Panc1 (cell line): ENCODE measurements at regions not wholly inside any gene's neighbourhood (a gene's known extent, or its start where the extent isn't known, plus 50 kb on each side); places are given as distances from the start of the nearest gene placed in this dataset.

ENCODE experiments used
- ATAC-seq: fragments of 200-7000 bp; cut with Tn5 transposase; 2 replicates; pipeline ENCODE4 v1.9.1; 2020; ENCODE audit warnings: mild to moderate bottlenecking, moderate library complexity
- BruUV-seq: library from RNA; stranded (reverse); fragments of 400-500 nt; replicated peaks from 2 replicates; lab custom pipeline; 2021; lab: Mats Ljungman, UMichigan
- CTCF ChIA-PET: fragments of 300-600 bp; sonication (Branson Sonifier 250); formaldehyde crosslinking; loops from one replicate; lab custom pipeline; 2022; ENCODE audit warnings: antibody characterized with exemption; lab: Charles Lee
- POLR2A ChIA-PET: fragments of 300-600 bp; sonication (Branson Sonifier 250); formaldehyde crosslinking; loops from one replicate; lab custom pipeline; 2022; ENCODE audit warnings: antibody characterized with exemption; lab: Charles Lee
- DNase-seq: peaks from one replicate; pipeline ENCODE4 v3.0.0-alpha.2; 2010; ENCODE audit warnings: low read depth, low spot score
- H3K27ac ChIP-seq: 2 replicates; pipeline ENCODE4 v1.5.1; 2011; ENCODE audit warnings: mild to moderate bottlenecking, low read length, inconsistent platforms
- H3K27me3 ChIP-seq: fragments of 200-500 bp; sonication (Bioruptor generic); 2 replicates; pipeline ENCODE4 v1.6.0; 2014; ENCODE audit warnings: low read length, inconsistent platforms; ENCODE audit not compliant: control insufficient read depth, insufficient read depth
- H3K36me3 ChIP-seq: fragments of 200-500 bp; sonication (Bioruptor generic); 2 replicates; pipeline ENCODE4 v1.5.1; 2014; ENCODE audit warnings: inconsistent platforms, mild to moderate bottlenecking, low read length, moderate library complexity; ENCODE audit not compliant: control insufficient read depth, insufficient read depth
- H3K4me1 ChIP-seq: 2 replicates; pipeline ENCODE4 v1.5.1; 2011; ENCODE audit warnings: inconsistent platforms, mild to moderate bottlenecking, low read length, moderate library complexity; ENCODE audit not compliant: control insufficient read depth, insufficient read depth
- H3K4me3 ChIP-seq, 2 experiments: 2 replicates each; pipeline ENCODE4 v1.5.1; 2011 to 2012; ENCODE audit warnings: low read depth in 2 of 2, low read length in 2 of 2, mild to moderate bottlenecking in 2 of 2, inconsistent platforms in 1 of 2, moderate library complexity in 1 of 2
- H3K9me3 ChIP-seq: fragments of 200-500 bp; sonication (Bioruptor generic); 2 replicates; pipeline ENCODE4 v1.5.1; 2014; ENCODE audit warnings: low read depth, mild to moderate bottlenecking, inconsistent platforms, low read length, moderate library complexity; ENCODE audit not compliant: control insufficient read depth, insufficient read depth
- CTCF ChIP-seq: fragments of 450-650 bp; IDR thresholded peaks from 2 replicates; pipeline ENCODE4 v1.5.1; 2017; ENCODE audit warnings: mild to moderate bottlenecking
- POLR2AphosphoS5 ChIP-seq: IDR thresholded peaks from 2 replicates; pipeline ENCODE4 v1.6.1; 2012; ENCODE audit warnings: mild to moderate bottlenecking, low read depth, low read length, moderate library complexity
- REST ChIP-seq, 2 experiments: IDR thresholded peaks; 2 replicates each; pipeline ENCODE4 v1.6.1; 2011 to 2012; ENCODE audit warnings: low read depth in 2 of 2, control low read depth in 1 of 2, low read length in 1 of 2, mild to moderate bottlenecking in 1 of 2, moderate library complexity in 1 of 2; ENCODE audit not compliant: insufficient read depth in 1 of 2
- SIN3A ChIP-seq: IDR thresholded peaks from 2 replicates; pipeline ENCODE4 v1.6.1; 2012; ENCODE audit warnings: low read depth, mild to moderate bottlenecking, low read length, moderate library complexity, borderline replicate concordance; ENCODE audit not compliant: insufficient read depth
- TCF7L2 ChIP-seq: IDR thresholded peaks from 2 replicates; pipeline ENCODE4 v1.6.1; 2011; ENCODE audit warnings: mild to moderate bottlenecking, low read depth, low read length, inconsistent platforms
- in situ Hi-C: cut with HindIII; loops from 2 replicates; pipeline ENCODE4 v1.10.0; 2016; ENCODE audit warnings: low sequenced_read_pairs, low pct_unique_long_range_greater_than_20kb
- intact Hi-C: fragments of 100-400 bp; cut with micrococcal nuclease; formaldehyde crosslinking; loops from one replicate; pipeline ENCODE4 v1.10.0; 2022; ENCODE audit not compliant: unreplicated experiment

GRCh38 chr12:42996869-42997431 is 407.4 kb upstream of the PRICKLE1 start:
- Histone ChIP-seq H3K4me3 (no peak overlapping the region), H3K9me3 (no peaks in the 10 kb centered on the region), H3K27me3 (no peaks in the 10 kb centered on the region), H3K4me1 (no peaks in the 10 kb centered on the region), H3K36me3 (no peaks in the 10 kb centered on the region), H3K27ac (no peak overlapping the region)
- no TSS peak for BruUV-seq
- in situ Hi-C loops, result no loop called here
- ATAC-seq (no peak), DNase-seq (no peak)
- CTCF ChIA-PET, result no interaction called here
- POLR2A ChIA-PET, result no interaction called here
- intact Hi-C loops, result no loop called here
- TF ChIP-seq REST (IDR thresholded peaks at IDR 0.05; ENCODE audit: insufficient read depth in 1 of 2, low read depth in 2 of 2, low read length in 1 of 2), result no peak

- ATAC-seq (no peak), DNase-seq (no peak)
- in situ Hi-C loops, result no loop called here
- TF ChIP-seq CTCF (no peak), TCF7L2 (no peak), POLR2AphosphoS5 (no peak), REST (IDR thresholded peaks at IDR 0.05; ENCODE audit: insufficient read depth in 1 of 2, low read depth in 2 of 2, low read length in 1 of 2) (no peak), SIN3A (no peak)
- Histone ChIP-seq H3K9me3 (no peaks in the 10 kb centered on the region), H3K4me3 (no peak overlapping the region), H3K4me1 (no peaks in the 10 kb centered on the region), H3K27ac (no peak overlapping the region), H3K36me3 (no peaks in the 10 kb centered on the region), H3K27me3 (no peaks in the 10 kb centered on the region)
- ChIA-PET POLR2A (no interaction called here), CTCF (no interaction called here)
- intact Hi-C loops, result no loop called here
- BruUV-seq, result no TSS peak
Observed at GRCh38 chr12:42992826-42993225, 403.3 kb upstream of the PRICKLE1 start.
